Stimulated activated naive CD8-positive, alpha-beta T cell treated with anti-CD3 and anti-CD28 coated beads, Interleukin-15, Interleukin-2, amounts not matched to agents 100 ng/mL and 50 ng/mL, for 24 hours (primary cell): ENCODE measurements at regions not wholly inside any gene's neighbourhood (a gene's known extent, or its start where the extent isn't known, plus 50 kb on each side); places are given as distances from the start of the nearest gene placed in this dataset.
"Not testable (repeated sequence)": the region's sequence is repeated elsewhere in the genome, so short reads cannot be mapped to it uniquely, and the experiment has no call there.

ENCODE experiments used
- H3K27ac Mint-ChIP-seq: one replicate; pipeline ENCODE4 v1.8.0; 2021; ENCODE audit warnings: mild to moderate bottlenecking, mixed read lengths
- H3K27me3 Mint-ChIP-seq: one replicate; pipeline ENCODE4 v1.8.0; 2021; ENCODE audit warnings: mixed read lengths
- H3K36me3 Mint-ChIP-seq: one replicate; pipeline ENCODE4 v1.8.0; 2021; ENCODE audit warnings: low read depth, mixed read lengths
- H3K4me1 Mint-ChIP-seq: one replicate; pipeline ENCODE4 v1.8.0; 2021; ENCODE audit warnings: low read depth, mixed read lengths
- H3K4me3 Mint-ChIP-seq: one replicate; pipeline ENCODE4 v1.8.0; 2021; ENCODE audit warnings: mild to moderate bottlenecking, mixed read lengths
- H3K9me3 Mint-ChIP-seq: one replicate; pipeline ENCODE4 v1.8.0; 2021; ENCODE audit warnings: mixed read lengths

- H3K4me1 Mint-ChIP-seq: no peaks in the 10 kb centered on the region
Measured at GRCh38 chr2:128414351-128414750, 95.7 kb upstream of the HS6ST1 start.

GRCh38 chr2:128414946-128415778 is 96.5 kb upstream of the HS6ST1 start:
- Mint-ChIP-seq H3K27me3 (no peaks in the 10 kb centered on the region), H3K9me3 (no peaks in the 10 kb centered on the region), H3K36me3 (no peaks in the 10 kb centered on the region), H3K4me1 (no peaks in the 10 kb centered on the region), H3K27ac (no peak overlapping the region), H3K4me3 (no peak overlapping the region)

More at GRCh38 chr2:128414351-128414750, 95.7 kb upstream of the HS6ST1 start:
- no peak overlapping the region for H3K27ac Mint-ChIP-seq
- no peaks in the 10 kb centered on the region for H3K36me3 Mint-ChIP-seq
- H3K27me3 Mint-ChIP-seq: no peaks in the 10 kb centered on the region
- no peak overlapping the region for H3K4me3 Mint-ChIP-seq
- no peaks in the 10 kb centered on the region for H3K9me3 Mint-ChIP-seq

GRCh38 chr2:128415779-128416061 is 97.1 kb upstream of the HS6ST1 start:
- Mint-ChIP-seq H3K4me1 (no peaks in the 10 kb centered on the region), H3K27me3 (no peaks in the 10 kb centered on the region), H3K27ac (no peak overlapping the region), H3K36me3 (no peaks in the 10 kb centered on the region), H3K9me3 (no peaks in the 10 kb centered on the region), H3K4me3 (no peak overlapping the region)

GRCh38 chr2:128416109-128416785 is 97.6 kb upstream of the HS6ST1 start:
- Mint-ChIP-seq H3K9me3 (no peaks in the 10 kb centered on the region), H3K27me3 (no peaks in the 10 kb centered on the region), H3K27ac (no peak overlapping the region), H3K4me1 (no peaks in the 10 kb centered on the region), H3K4me3 (no peak overlapping the region), H3K36me3 (no peaks in the 10 kb centered on the region)

GRCh38 chr2:128416806-128417205 is 98.1 kb upstream of the HS6ST1 start:
- H3K27ac Mint-ChIP-seq: no peak overlapping the region
- H3K4me3 Mint-ChIP-seq: no peak overlapping the region
- H3K4me1 Mint-ChIP-seq: no peaks in the 10 kb centered on the region
- no peaks in the 10 kb centered on the region for H3K36me3 Mint-ChIP-seq
- H3K27me3 Mint-ChIP-seq: no peaks in the 10 kb centered on the region
- no peaks in the 10 kb centered on the region for H3K9me3 Mint-ChIP-seq

- not testable (repeated sequence) for H3K4me1 Mint-ChIP-seq, H3K9me3 Mint-ChIP-seq, H3K4me3 Mint-ChIP-seq, H3K36me3 Mint-ChIP-seq, H3K27me3 Mint-ChIP-seq, H3K27ac Mint-ChIP-seq
Measured at GRCh38 chr2:128417264-128417663, 98.6 kb upstream of the HS6ST1 start.

- Mint-ChIP-seq H3K4me1 (no peaks in the 10 kb centered on the region), H3K27me3 (no peaks in the 10 kb centered on the region), H3K9me3 (no peaks in the 10 kb centered on the region), H3K4me3 (no peak overlapping the region), H3K27ac (no peak overlapping the region), H3K36me3 (no peaks in the 10 kb centered on the region)
Measured at GRCh38 chr2:128420131-128420530, 101.5 kb upstream of the HS6ST1 start.

- Mint-ChIP-seq H3K4me3 (no peak overlapping the region), H3K27ac (no peak overlapping the region), H3K27me3 (no peaks in the 10 kb centered on the region), H3K4me1 (no peaks in the 10 kb centered on the region), H3K36me3 (no peaks in the 10 kb centered on the region), H3K9me3 (no peaks in the 10 kb centered on the region)
Measured at GRCh38 chr2:128420776-128421175, 102.1 kb upstream of the HS6ST1 start.

- H3K9me3 Mint-ChIP-seq: no peaks in the 10 kb centered on the region
- H3K36me3 Mint-ChIP-seq: no peaks in the 10 kb centered on the region
- H3K27me3 Mint-ChIP-seq: no peaks in the 10 kb centered on the region
- no peak overlapping the region for H3K27ac Mint-ChIP-seq
- no peak overlapping the region for H3K4me3 Mint-ChIP-seq
- no peaks in the 10 kb centered on the region for H3K4me1 Mint-ChIP-seq
Measured at GRCh38 chr2:128421286-128421685, 102.6 kb upstream of the HS6ST1 start.

- Mint-ChIP-seq H3K27ac (no peak overlapping the region), H3K4me3 (no peak overlapping the region), H3K4me1 (no peaks in the 10 kb centered on the region), H3K9me3 (no peaks in the 10 kb centered on the region), H3K27me3 (no peaks in the 10 kb centered on the region), H3K36me3 (no peaks in the 10 kb centered on the region)
Measured at GRCh38 chr2:128421861-128422311, 103.2 kb upstream of the HS6ST1 start.

GRCh38 chr2:128422571-128422970 is 103.9 kb upstream of the HS6ST1 start:
- no peaks in the 10 kb centered on the region for H3K27me3 Mint-ChIP-seq
- H3K4me1 Mint-ChIP-seq: no peaks in the 10 kb centered on the region
- H3K27ac Mint-ChIP-seq: no peak overlapping the region
- H3K4me3 Mint-ChIP-seq: no peak overlapping the region
- H3K9me3 Mint-ChIP-seq: no peaks in the 10 kb centered on the region
- no peaks in the 10 kb centered on the region for H3K36me3 Mint-ChIP-seq

GRCh38 chr2:128423788-128424165 is 105.1 kb upstream of the HS6ST1 start:
- Mint-ChIP-seq H3K4me1 (no peaks in the 10 kb centered on the region), H3K36me3 (no peaks in the 10 kb centered on the region), H3K4me3 (no peak overlapping the region), H3K27ac (no peak overlapping the region), H3K9me3 (no peaks in the 10 kb centered on the region), H3K27me3 (peaks cover 3% of the 10 kb centered on the region)

GRCh38 chr2:128424406-128425171 is 105.9 kb upstream of the HS6ST1 start:
- no peaks in the 10 kb centered on the region for H3K4me1 Mint-ChIP-seq

GRCh38 chr2:128425216-128425615 is 106.5 kb upstream of the HS6ST1 start:
- Mint-ChIP-seq H3K4me1 (no peaks in the 10 kb centered on the region), H3K27me3 (peaks cover 7% of the 10 kb centered on the region), H3K4me3 (no peak overlapping the region), H3K27ac (no peak overlapping the region), H3K36me3 (no peaks in the 10 kb centered on the region), H3K9me3 (peaks cover 11% of the 10 kb centered on the region)

More at GRCh38 chr2:128424406-128425171, 105.9 kb upstream of the HS6ST1 start:
- H3K27me3 Mint-ChIP-seq: peaks cover 6% of the 10 kb centered on the region
- H3K4me3 Mint-ChIP-seq: no peak overlapping the region
- H3K27ac Mint-ChIP-seq: no peak overlapping the region
- no peaks in the 10 kb centered on the region for H3K36me3 Mint-ChIP-seq
- H3K9me3 Mint-ChIP-seq: peaks cover 4% of the 10 kb centered on the region
